Skin of body (tissue), 1 donor: ENCODE measurements at regions not wholly inside any gene's neighbourhood (a gene's known extent, or its start where the extent isn't known, plus 50 kb on each side); places are given as distances from the start of the nearest gene placed in this dataset.

Source experiments
- DNase-seq: peaks from one replicate; lab custom pipeline; 2025; lab: John Stamatoyannopoulos, UW

- DNase-seq: no peak
Measured at GRCh38 chr20:4600308-4601014, 85.8 kb upstream of the PRNP start.

- DNase-seq: no peak
Measured at GRCh38 chr20:4597215-4597614, 89.0 kb upstream of the PRNP start.

GRCh38 chr20:4593149-4593525, 93.1 kb upstream of the PRNP start:
- no peak for DNase-seq

- no peak for DNase-seq
Measured at GRCh38 chr20:4592316-4593148, 93.7 kb upstream of the PRNP start.

GRCh38 chr20:4591975-4592315, 94.3 kb upstream of the PRNP start:
- no peak for DNase-seq

GRCh38 chr20:4585758-4586157, 100.5 kb upstream of the PRNP start:
- DNase-seq: no peak

- no peak for DNase-seq
Measured at GRCh38 chr20:4585104-4585753, 101.0 kb upstream of the PRNP start.

GRCh38 chr20:4584510-4584909, 101.7 kb upstream of the PRNP start:
- DNase-seq: no peak

- no peak for DNase-seq
Measured at GRCh38 chr20:4581838-4582237, 104.4 kb upstream of the PRNP start.

GRCh38 chr20:4578375-4578774, 107.9 kb upstream of the PRNP start:
- no peak for DNase-seq

GRCh38 chr20:4574356-4574690, 111.9 kb upstream of the PRNP start:
- no peak for DNase-seq

- no peak for DNase-seq
Measured at GRCh38 chr20:4573564-4574355, 112.5 kb upstream of the PRNP start.

GRCh38 chr20:4571759-4572531, 114.3 kb upstream of the PRNP start:
- DNase-seq: no peak

GRCh38 chr20:4569865-4570264, 116.4 kb upstream of the PRNP start:
- no peak for DNase-seq

GRCh38 chr20:4569092-4569491, 117.2 kb upstream of the PRNP start:
- no peak for DNase-seq

- no peak for DNase-seq
Measured at GRCh38 chr20:4568361-4568959, 117.8 kb upstream of the PRNP start.

GRCh38 chr20:4567170-4567569, 119.1 kb upstream of the PRNP start:
- no peak for DNase-seq

GRCh38 chr20:4563534-4563933, 122.7 kb upstream of the PRNP start:
- DNase-seq: peak; percentile 4

- DNase-seq: no peak
Measured at GRCh38 chr20:4563031-4563430, 123.2 kb upstream of the PRNP start.

GRCh38 chr20:4560667-4561066, 125.6 kb upstream of the PRNP start:
- no peak for DNase-seq

GRCh38 chr20:4559906-4560305, 126.3 kb upstream of the PRNP start:
- no peak for DNase-seq
